ENCODE measurements at regions not wholly inside any gene's neighbourhood (a gene's known extent, or its start where the extent isn't known, plus 50 kb on each side); places are given as distances from the start of the nearest gene placed in this dataset.

GRCh38 chr4:43243433-43244116, 351.1 kb downstream of the GRXCR1 start:
- DNase-seq (ENCODE audit: low spot score) = no peak

GRCh38 chr4:43244688-43245382, 352.3 kb downstream of the GRXCR1 start:
- DNase-seq (ENCODE audit: low spot score) = no peak

GRCh38 chr4:43251841-43252240, 359.3 kb downstream of the GRXCR1 start:
- no peak for DNase-seq (ENCODE audit: low spot score)

GRCh38 chr4:43253541-43253940, 361.0 kb downstream of the GRXCR1 start:
- no peak for DNase-seq (ENCODE audit: low spot score)

- no peak for DNase-seq (ENCODE audit: low spot score)
These were observed 372.2 kb downstream of the GRXCR1 start for GRCh38 chr4:43264730-43265129.

- no peak for DNase-seq (ENCODE audit: low spot score)
These were observed 379.4 kb downstream of the GRXCR1 start for GRCh38 chr4:43271946-43272345.

GRCh38 chr4:43274376-43274775, 381.9 kb downstream of the GRXCR1 start:
- no peak for DNase-seq (ENCODE audit: low spot score)

GRCh38 chr4:43275779-43276178, 383.3 kb downstream of the GRXCR1 start:
- DNase-seq (ENCODE audit: low spot score) = no peak

- DNase-seq (ENCODE audit: low spot score) = no peak
These were observed 383.8 kb downstream of the GRXCR1 start for GRCh38 chr4:43276321-43276720.

- DNase-seq (ENCODE audit: low spot score) = no peak
These were observed 384.5 kb downstream of the GRXCR1 start for GRCh38 chr4:43277003-43277402.

- DNase-seq (ENCODE audit: low spot score) = no peak
These were observed 390.0 kb downstream of the GRXCR1 start for GRCh38 chr4:43282534-43282933.

- no peak for DNase-seq (ENCODE audit: low spot score)
These were observed 393.6 kb downstream of the GRXCR1 start for GRCh38 chr4:43286137-43286536.

GRCh38 chr4:43296946-43297528, 404.5 kb downstream of the GRXCR1 start:
- no peak for DNase-seq (ENCODE audit: low spot score)

- DNase-seq (ENCODE audit: low spot score) = no peak
These were observed 424.3 kb downstream of the GRXCR1 start for GRCh38 chr4:43316813-43317212.

- DNase-seq (ENCODE audit: low spot score) = no peak
These were observed 432.9 kb downstream of the GRXCR1 start for GRCh38 chr4:43325220-43325967.

GRCh38 chr4:43330288-43330687, 437.8 kb downstream of the GRXCR1 start:
- DNase-seq (ENCODE audit: low spot score) = no peak

- no peak for DNase-seq (ENCODE audit: low spot score)
These were observed 438.9 kb downstream of the GRXCR1 start for GRCh38 chr4:43331226-43332051.

GRCh38 chr4:43332052-43332425, 439.5 kb downstream of the GRXCR1 start:
- no peak for DNase-seq (ENCODE audit: low spot score)

GRCh38 chr4:43337707-43338106, 445.2 kb downstream of the GRXCR1 start:
- no peak for DNase-seq (ENCODE audit: low spot score)

GRCh38 chr4:43339435-43339834, 446.9 kb downstream of the GRXCR1 start:
- DNase-seq (ENCODE audit: low spot score) = no peak

GRCh38 chr4:43341741-43342140, 449.2 kb downstream of the GRXCR1 start:
- no peak for DNase-seq (ENCODE audit: low spot score)

- no peak for DNase-seq (ENCODE audit: low spot score)
These were observed 450.8 kb downstream of the GRXCR1 start for GRCh38 chr4:43343298-43343697.

Data from ureter (tissue), 1 donor.